HEK293 (cell line): ENCODE measurements at regions not wholly inside any gene's neighbourhood (a gene's known extent, or its start where the extent isn't known, plus 50 kb on each side); places are given as distances from the start of the nearest gene placed in this dataset.

Experiments used
- CTCF ChIA-PET: fragments of 350-600 bp; formaldehyde crosslinking; extraction: SDS; loops from one replicate; lab custom pipeline; 2021; ENCODE audit warnings: antibody characterized with exemption; lab: Yijun Ruan, JAX
- POLR2A ChIA-PET: fragments of 300-600 bp; formaldehyde crosslinking; extraction: SDS; loops from one replicate; lab custom pipeline; 2020; ENCODE audit warnings: antibody characterized with exemption, inconsistent platforms; lab: Yijun Ruan, JAX
- H3K27ac ChIP-seq: fragments of 200-500 bp; sonication (Bioruptor generic); 2 replicates; pipeline ENCODE4 v1.5.1; 2014; ENCODE audit warnings: low read depth, low read length, control low read depth, inconsistent platforms; ENCODE audit errors: extremely low read depth
- H3K36me3 ChIP-seq, 2 experiments: fragments of 200-500 bp in 1 of 2; sonication (Bioruptor generic) in 1 of 2; 1 replicate in 1 of 2; 2 replicates in 1 of 2; pipeline ENCODE4 v1.5.1; 2014 to 2017; ENCODE audit warnings: inconsistent platforms in 2 of 2, low read length in 2 of 2; ENCODE audit not compliant: control insufficient read depth in 2 of 2, insufficient read depth in 1 of 2
- H3K4me1 ChIP-seq: fragments of 200-500 bp; sonication (Bioruptor generic); 2 replicates; pipeline ENCODE4 v1.5.1; 2014; ENCODE audit warnings: mild to moderate bottlenecking, low read length, inconsistent platforms; ENCODE audit not compliant: control insufficient read depth, insufficient read depth
- H3K4me3 ChIP-seq: 2 replicates; pipeline ENCODE4 v1.5.1; 2011; ENCODE audit warnings: low read depth, mild to moderate bottlenecking, control low read depth, low read length, moderate library complexity
- H3K9me3 ChIP-seq: fragments of 200-500 bp; sonication (Bioruptor generic); 2 replicates; pipeline ENCODE4 v1.5.1; 2014; ENCODE audit warnings: low read depth, low read length, inconsistent platforms; ENCODE audit not compliant: control insufficient read depth, insufficient read depth
- AEBP2 ChIP-seq: fragments of 450-650 bp; formaldehyde crosslinking; IDR thresholded peaks from 2 replicates; pipeline ENCODE4 v1.5.1; 2016; ENCODE audit warnings: missing biosample characterization, missing genetic modification characterization, borderline replicate concordance
- FEZF1 ChIP-seq: fragments of 450-650 bp; formaldehyde crosslinking; IDR thresholded peaks from 2 replicates; pipeline ENCODE4 v1.5.1; 2016; ENCODE audit warnings: missing biosample characterization, missing genetic modification characterization
- KLF8 ChIP-seq: fragments of 450-650 bp; formaldehyde crosslinking; IDR thresholded peaks from 2 replicates; pipeline ENCODE4 v1.5.1; 2016; ENCODE audit warnings: missing biosample characterization, missing genetic modification characterization
- PRDM1 ChIP-seq: fragments of 450-650 bp; formaldehyde crosslinking; IDR thresholded peaks from 2 replicates; pipeline ENCODE4; 2016; ENCODE audit warnings: missing biosample characterization, missing genetic modification characterization
- REST ChIP-seq: fragments of 450-650 bp; formaldehyde crosslinking; IDR thresholded peaks from 2 replicates; pipeline ENCODE4 v1.5.1; 2016; ENCODE audit warnings: missing biosample characterization, missing genetic modification characterization
- SCRT2 ChIP-seq: fragments of 450-650 bp; formaldehyde crosslinking; IDR thresholded peaks from 2 replicates; pipeline ENCODE4 v1.5.1; 2016; ENCODE audit warnings: missing biosample characterization, missing genetic modification characterization
- SP3 ChIP-seq: fragments of 450-650 bp; formaldehyde crosslinking; IDR thresholded peaks from 2 replicates; pipeline ENCODE4 v1.5.1; 2016; ENCODE audit warnings: missing biosample characterization, missing genetic modification characterization
- SP7 ChIP-seq: fragments of 450-650 bp; formaldehyde crosslinking; IDR thresholded peaks from 2 replicates; pipeline ENCODE4 v1.5.1; 2016; ENCODE audit warnings: missing biosample characterization, missing genetic modification characterization
- TCF7L2 ChIP-seq: IDR thresholded peaks from 2 replicates; pipeline ENCODE4 v1.6.1; 2011; ENCODE audit warnings: low read depth, mild to moderate bottlenecking, inconsistent platforms, low read length, moderate library complexity, borderline replicate concordance
- ZBTB7A ChIP-seq: fragments of 450-650 bp; formaldehyde crosslinking; IDR thresholded peaks from 2 replicates; pipeline ENCODE4 v1.5.1; 2016; ENCODE audit warnings: low read depth, missing biosample characterization, missing genetic modification characterization
- ZFP3 ChIP-seq: fragments of 450-650 bp; formaldehyde crosslinking; IDR thresholded peaks from 2 replicates; pipeline ENCODE4 v1.5.1; 2016; ENCODE audit warnings: low read depth, missing biosample characterization, missing genetic modification characterization
- ZNF10 ChIP-seq: fragments of 450-650 bp; formaldehyde crosslinking; IDR thresholded peaks from 2 replicates; pipeline ENCODE4 v1.5.1; 2017; ENCODE audit warnings: missing biosample characterization, missing genetic modification characterization
- ZNF140 ChIP-seq: fragments of 450-650 bp; formaldehyde crosslinking; IDR thresholded peaks from 2 replicates; pipeline ENCODE4 v1.5.1; 2016; ENCODE audit warnings: missing biosample characterization, missing genetic modification characterization
- ZNF175 ChIP-seq: fragments of 450-650 bp; formaldehyde crosslinking; IDR thresholded peaks from 2 replicates; pipeline ENCODE4 v1.5.1; 2016; ENCODE audit warnings: missing biosample characterization, missing genetic modification characterization
- ZNF184 ChIP-seq: fragments of 450-650 bp; IDR thresholded peaks from 2 replicates; pipeline ENCODE4 v1.5.1; 2018; ENCODE audit warnings: missing biosample characterization, mild to moderate bottlenecking, missing genetic modification characterization
- ZNF221 ChIP-seq: fragments of 450-650 bp; formaldehyde crosslinking; IDR thresholded peaks from 2 replicates; pipeline ENCODE4 v1.5.1; 2017; ENCODE audit warnings: missing biosample characterization, missing genetic modification characterization, borderline replicate concordance
- ZNF24 ChIP-seq: fragments of 450-650 bp; formaldehyde crosslinking; IDR thresholded peaks from 2 replicates; pipeline ENCODE4 v1.5.1; 2016; ENCODE audit warnings: missing biosample characterization, missing genetic modification characterization
- ZNF362 ChIP-seq: fragments of 450-650 bp; formaldehyde crosslinking; IDR thresholded peaks from 2 replicates; pipeline ENCODE4 v1.5.1; 2016; ENCODE audit warnings: missing biosample characterization, missing genetic modification characterization
- ZNF404 ChIP-seq: fragments of 450-650 bp; formaldehyde crosslinking; IDR thresholded peaks from 2 replicates; pipeline ENCODE4 v1.5.1; 2017; ENCODE audit warnings: missing biosample characterization, missing genetic modification characterization
- ZNF48 ChIP-seq: fragments of 450-650 bp; formaldehyde crosslinking; IDR thresholded peaks from 2 replicates; pipeline ENCODE4 v1.5.1; 2016; ENCODE audit warnings: missing biosample characterization, missing genetic modification characterization
- ZNF501 ChIP-seq: fragments of 450-650 bp; formaldehyde crosslinking; IDR thresholded peaks from 2 replicates; pipeline ENCODE4 v1.5.1; 2016; ENCODE audit warnings: missing biosample characterization, missing genetic modification characterization
- ZNF555 ChIP-seq: fragments of 450-650 bp; formaldehyde crosslinking; conservative IDR thresholded peaks from 2 replicates; pipeline ENCODE4 v1.5.1; 2017; ENCODE audit warnings: missing biosample characterization, mild to moderate bottlenecking, missing genetic modification characterization, inconsistent platforms
- ZNF558 ChIP-seq: fragments of 450-650 bp; formaldehyde crosslinking; IDR thresholded peaks from 2 replicates; pipeline ENCODE4 v1.5.1; 2016; ENCODE audit warnings: missing biosample characterization, missing genetic modification characterization
- ZNF747 ChIP-seq: fragments of 450-650 bp; formaldehyde crosslinking; IDR thresholded peaks from 2 replicates; pipeline ENCODE4 v1.5.1; 2016; ENCODE audit warnings: missing biosample characterization, missing genetic modification characterization
- ZNF785 ChIP-seq: fragments of 450-650 bp; formaldehyde crosslinking; IDR thresholded peaks from 2 replicates; pipeline ENCODE4 v1.5.1; 2016; ENCODE audit warnings: missing biosample characterization, missing genetic modification characterization
- ZNF791 ChIP-seq: fragments of 450-650 bp; formaldehyde crosslinking; IDR thresholded peaks from 2 replicates; pipeline ENCODE4 v1.5.1; 2016; ENCODE audit warnings: missing biosample characterization, missing genetic modification characterization
- ZSCAN16 ChIP-seq: fragments of 450-650 bp; formaldehyde crosslinking; IDR thresholded peaks from 2 replicates; pipeline ENCODE4 v1.5.1; 2016; ENCODE audit warnings: missing biosample characterization, missing genetic modification characterization

- Histone ChIP-seq H3K27ac (no peak overlapping the region), H3K4me1 (no peaks in the 10 kb centered on the region), H3K9me3 (no peaks in the 10 kb centered on the region), H3K36me3 (no peaks in the 10 kb centered on the region), H3K4me3 (no peak overlapping the region)
- CTCF ChIA-PET, result no interaction called here
- POLR2A ChIA-PET, result no interaction called here
- TF ChIP-seq ZNF10 (tag by site-specific recombination) (peak; percentile 65; the same call in 1 of the 2 replicates), ZNF791 (tag by site-specific recombination) (no peak)
Observed at GRCh38 chr13:20350819-20351218, 118.7 kb upstream of the GJB6 start.

GRCh38 chr13:20350382-20350763 is 118.3 kb upstream of the GJB6 start:
- no peak overlapping the region for H3K4me3 ChIP-seq
- CTCF ChIA-PET, result no interaction called here
- no peaks in the 10 kb centered on the region for H3K36me3 ChIP-seq
- POLR2A ChIA-PET, result no interaction called here
- H3K27ac ChIP-seq, result no peak overlapping the region
- TF ChIP-seq ZNF184 (tag by site-specific recombination) (no peak), FEZF1 (tag by site-specific recombination) (no peak), ZNF558 (tag by site-specific recombination) (no peak), ZNF362 (tag by site-specific recombination) (no peak), ZNF404 (tag by site-specific recombination) (no peak), ZNF555 (no peak), SP7 (tag by site-specific recombination) (no peak), ZNF747 (no peak), ZNF501 (no peak), TCF7L2 (no peak), ZSCAN16 (tag by site-specific recombination) (no peak), ZNF175 (tag by site-specific recombination) (no peak)
- TF ChIP-seq, all 188 proteins: peak for 0
- no peaks in the 10 kb centered on the region for H3K9me3 ChIP-seq
- no peaks in the 10 kb centered on the region for H3K4me1 ChIP-seq

- TF ChIP-seq ZNF24 (no peak), SCRT2 (no peak), AEBP2 (no peak), PRDM1 (tag by site-specific recombination) (no peak), ZNF140 (tag by site-specific recombination) (no peak), ZNF221 (tag by site-specific recombination) (no peak), SP3 (tag by site-specific recombination) (no peak), REST (tag by site-specific recombination) (no peak), ZFP3 (tag by site-specific recombination) (no peak), KLF8 (no peak), ZNF48 (tag by site-specific recombination) (no peak), ZBTB7A (tag by site-specific recombination) (no peak), ZNF785 (tag by site-specific recombination) (no peak)
- no peaks in the 10 kb centered on the region for H3K9me3 ChIP-seq
- POLR2A ChIA-PET, result no interaction called here
- H3K36me3 ChIP-seq, result no peaks in the 10 kb centered on the region
- H3K27ac ChIP-seq, result no peak overlapping the region
- H3K4me3 ChIP-seq, result no peak overlapping the region
- no peaks in the 10 kb centered on the region for H3K4me1 ChIP-seq
- CTCF ChIA-PET, result no interaction called here
Observed at GRCh38 chr13:20349564-20350381, 117.7 kb upstream of the GJB6 start.
